Esophagus (tissue), 2 donors: ENCODE measurements at regions not wholly inside any gene's neighbourhood (a gene's known extent, or its start where the extent isn't known, plus 50 kb on each side); places are given as distances from the start of the nearest gene placed in this dataset.
A peak's percentile ranks its signal among the peaks of the same experiment; 100 is the strongest.

Experiments used
- H3K27ac ChIP-seq, 2 donors: one replicate each; pipeline ENCODE4 v1.5.1; 2013; ENCODE audit warnings: low read depth in 2 of 2, mild to moderate bottlenecking in 2 of 2, inconsistent platforms in 1 of 2, low read length in 1 of 2, moderate library complexity in 1 of 2
- H3K27me3 ChIP-seq, 2 donors: one replicate each; pipeline ENCODE4 v1.6.1; 2013; ENCODE audit warnings: low read length in 2 of 2, control low read depth in 1 of 2, mild to moderate bottlenecking in 1 of 2; ENCODE audit not compliant: insufficient read depth in 2 of 2, control insufficient read depth in 1 of 2
- H3K36me3 ChIP-seq, 2 donors: one replicate each; pipeline ENCODE4 v1.6.1; 2013; ENCODE audit warnings: low read length in 1 of 2; ENCODE audit not compliant: control insufficient read depth in 2 of 2, insufficient read depth in 2 of 2
- H3K4me1 ChIP-seq, 2 donors: one replicate each; pipeline ENCODE4 v1.6.1; 2013; ENCODE audit warnings: low read length in 1 of 2; ENCODE audit not compliant: control insufficient read depth in 2 of 2, insufficient read depth in 2 of 2
- H3K4me3 ChIP-seq, 2 donors: one replicate each; pipeline ENCODE4 v1.5.1; 2013; ENCODE audit warnings: low read length in 2 of 2, mild to moderate bottlenecking in 2 of 2, low read depth in 1 of 2, moderate library complexity in 1 of 2
- H3K9me3 ChIP-seq, 2 donors: one replicate each; pipeline ENCODE4 v1.6.1; 2013; ENCODE audit warnings: mild to moderate bottlenecking in 2 of 2, low read depth in 1 of 2, low read length in 1 of 2, moderate library complexity in 1 of 2; ENCODE audit not compliant: control insufficient read depth in 2 of 2, insufficient read depth in 1 of 2
- WGBS, 2 donors: extraction: QIAGEN DNeasy Blood & Tissue Kit; methylation state at CpG; one replicate each; pipeline ENCODE4 v1.1.7; 2013; 5-methylcytosine and 5-hydroxymethylcytosine counted together
- donor health status: healthy with polysubstance abuse.
- donor health status: Bipolar disorder and iron deficiency.

GRCh38 chr1:239812580-239812979 lies 279.1 kb upstream of the FMN2 start:
- H3K4me1 ChIP-seq, result peaks cover 0 to 6% of the 10 kb centered on the region in 2 donors
- H3K4me3 ChIP-seq, result no peak overlapping the region
- 91 to 93% methylated on average over 1 of the region's 1 CpG for WGBS, 2 donors
- no peaks in the 10 kb centered on the region for H3K9me3 ChIP-seq
- no peaks in the 10 kb centered on the region for H3K27me3 ChIP-seq
- no peaks in the 10 kb centered on the region for H3K36me3 ChIP-seq
- no peak overlapping the region for H3K27ac ChIP-seq

DNA sequence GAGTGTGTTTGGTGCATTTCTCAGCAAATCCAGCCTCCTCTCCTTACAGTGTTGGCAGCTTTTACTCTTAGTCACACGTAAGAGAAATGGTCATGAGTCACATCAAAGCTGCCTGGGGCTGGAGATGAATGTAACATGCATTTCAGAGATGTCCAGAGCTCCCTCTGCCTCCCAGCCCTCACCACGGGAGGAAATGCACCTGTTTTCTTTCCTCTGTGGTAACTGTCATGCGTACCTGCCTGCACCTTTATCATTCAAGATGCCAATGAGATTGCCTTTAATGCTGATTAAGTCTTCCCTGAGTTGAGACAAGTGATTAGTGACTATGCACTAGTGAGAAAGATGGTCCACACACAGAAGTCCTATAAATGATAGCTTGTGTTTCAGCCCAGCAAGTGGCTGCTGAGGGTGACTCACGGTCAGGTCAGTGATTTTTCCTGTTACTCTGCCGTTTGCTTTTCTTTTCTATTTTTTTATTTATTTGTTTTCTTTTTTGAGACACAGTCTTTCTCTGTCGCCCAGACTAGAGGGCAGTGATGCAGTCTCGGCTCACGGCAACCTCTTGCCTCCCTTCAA lies 277.3 kb upstream of the FMN2 start:
- H3K4me3 ChIP-seq, result no peak overlapping the region
- H3K4me1 ChIP-seq, result peaks cover 0 to 6% of the 10 kb centered on the region in 2 donors
- peak overlapping the region; percentile 23 to 68 for H3K27ac ChIP-seq
- WGBS, 2 donors, result 20 to 35% methylated on average over 8 of the region's 8 CpGs
- H3K27me3 ChIP-seq, result no peaks in the 10 kb centered on the region
- no peaks in the 10 kb centered on the region for H3K9me3 ChIP-seq
- no peaks in the 10 kb centered on the region for H3K36me3 ChIP-seq

DNA sequence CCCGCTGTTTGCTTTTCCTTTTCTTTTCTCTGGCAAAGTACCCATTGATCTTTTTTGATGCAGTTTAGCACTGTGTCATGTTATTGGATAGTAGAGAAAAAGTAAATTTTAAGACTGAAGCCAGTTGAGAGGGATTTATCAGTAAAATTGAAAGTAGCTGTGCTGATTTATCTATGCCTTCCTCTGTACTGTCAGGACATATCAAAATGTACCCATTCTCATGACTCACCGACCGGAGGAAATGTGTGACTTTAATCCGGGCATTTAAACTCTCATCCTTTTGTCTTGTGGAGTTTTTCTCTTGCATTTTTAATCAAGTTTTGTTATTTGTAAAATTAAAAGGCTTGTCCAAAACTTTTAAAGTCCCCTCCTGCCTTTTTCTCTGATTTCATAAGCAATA lies 276.6 kb upstream of the FMN2 start:
- no peak overlapping the region for H3K4me3 ChIP-seq
- H3K9me3 ChIP-seq, result no peaks in the 10 kb centered on the region
- no peaks in the 10 kb centered on the region for H3K36me3 ChIP-seq
- WGBS, 2 donors, result 49 to 67% methylated on average over 4 of the region's 4 CpGs
- H3K4me1 ChIP-seq, result peaks cover 0 to 6% of the 10 kb centered on the region in 2 donors
- H3K27ac ChIP-seq, result peak overlapping the region in 1 of 2 donors; percentile 68
- no peaks in the 10 kb centered on the region for H3K27me3 ChIP-seq

GRCh38 chr1:239816081-239816782 lies 275.5 kb upstream of the FMN2 start:
- H3K27me3 ChIP-seq, result no peaks in the 10 kb centered on the region
- H3K4me3 ChIP-seq, result no peak overlapping the region
- H3K36me3 ChIP-seq, result no peaks in the 10 kb centered on the region
- H3K4me1 ChIP-seq, result peaks cover 0 to 3% of the 10 kb centered on the region in 2 donors
- H3K27ac ChIP-seq, result peak overlapping the region; percentile 80 to 88
- WGBS, 2 donors, result 17 to 28% methylated on average over 5 of the region's 5 CpGs
- H3K9me3 ChIP-seq, result no peaks in the 10 kb centered on the region

DNA sequence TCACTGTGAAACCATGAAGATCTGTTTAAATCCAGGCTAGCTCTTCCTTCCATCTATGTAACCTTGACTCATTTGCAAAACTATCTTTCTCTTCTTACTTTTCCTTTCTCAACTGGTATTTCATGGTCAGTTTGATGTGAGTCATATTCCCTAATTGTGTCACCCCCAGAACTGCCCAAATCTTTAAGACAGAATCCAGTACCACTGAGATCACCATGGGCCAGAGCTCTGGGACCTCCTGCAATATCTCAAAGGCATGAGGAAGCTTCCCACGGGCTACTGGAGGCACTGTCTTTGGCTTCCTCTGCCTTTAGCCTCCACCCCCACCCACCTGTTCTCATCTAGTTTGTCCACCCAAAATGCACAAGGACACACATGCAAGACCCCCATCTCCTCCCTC lies 274.4 kb upstream of the FMN2 start:
- H3K27me3 ChIP-seq, result no peaks in the 10 kb centered on the region
- no peak overlapping the region for H3K4me3 ChIP-seq
- H3K9me3 ChIP-seq, result no peaks in the 10 kb centered on the region
- peaks cover 0 to 2% of the 10 kb centered on the region in 2 donors for H3K4me1 ChIP-seq
- peak overlapping the region; percentile 53 to 80 for H3K27ac ChIP-seq
- H3K36me3 ChIP-seq, result no peaks in the 10 kb centered on the region
- WGBS, 2 donors, result 86% methylated on average over 1 of the region's 1 CpG

DNA sequence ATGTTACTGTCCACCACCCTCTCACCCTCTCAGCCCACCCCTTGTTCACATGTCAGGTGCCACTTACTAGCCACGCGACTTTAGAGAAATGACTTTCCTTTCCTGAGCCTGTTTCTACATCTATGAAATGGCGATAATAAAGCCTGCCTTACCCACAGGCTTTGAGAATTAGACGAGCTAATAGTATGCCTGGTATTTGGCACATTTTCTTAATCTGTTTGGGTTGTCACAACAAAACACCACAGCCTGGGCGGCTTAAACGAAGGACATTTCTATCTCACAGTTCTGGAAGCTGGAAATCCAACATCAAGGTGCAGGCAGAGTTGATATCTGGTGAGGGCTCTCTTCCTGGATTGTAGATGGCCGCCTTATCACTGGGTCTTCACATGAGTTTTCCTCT lies 273.9 kb upstream of the FMN2 start:
- 85 to 86% methylated on average over 7 of the region's 7 CpGs for WGBS, 2 donors
- no peak overlapping the region for H3K4me3 ChIP-seq
- H3K4me1 ChIP-seq, result peaks cover 0 to 2% of the 10 kb centered on the region in 2 donors
- no peaks in the 10 kb centered on the region for H3K9me3 ChIP-seq
- no peaks in the 10 kb centered on the region for H3K36me3 ChIP-seq
- peak overlapping the region; percentile 14 to 36 for H3K27ac ChIP-seq
- no peaks in the 10 kb centered on the region for H3K27me3 ChIP-seq

GRCh38 chr1:239819096-239819495 lies 272.6 kb upstream of the FMN2 start:
- Histone ChIP-seq H3K36me3 (no peaks in the 10 kb centered on the region), H3K9me3 (no peaks in the 10 kb centered on the region), H3K27me3 (no peaks in the 10 kb centered on the region), H3K4me1 (peaks cover 0 to 2% of the 10 kb centered on the region in 2 donors), H3K4me3 (no peak overlapping the region), H3K27ac (no peak overlapping the region)
- 79 to 85% methylated on average over 6 of the region's 6 CpGs for WGBS, 2 donors

DNA sequence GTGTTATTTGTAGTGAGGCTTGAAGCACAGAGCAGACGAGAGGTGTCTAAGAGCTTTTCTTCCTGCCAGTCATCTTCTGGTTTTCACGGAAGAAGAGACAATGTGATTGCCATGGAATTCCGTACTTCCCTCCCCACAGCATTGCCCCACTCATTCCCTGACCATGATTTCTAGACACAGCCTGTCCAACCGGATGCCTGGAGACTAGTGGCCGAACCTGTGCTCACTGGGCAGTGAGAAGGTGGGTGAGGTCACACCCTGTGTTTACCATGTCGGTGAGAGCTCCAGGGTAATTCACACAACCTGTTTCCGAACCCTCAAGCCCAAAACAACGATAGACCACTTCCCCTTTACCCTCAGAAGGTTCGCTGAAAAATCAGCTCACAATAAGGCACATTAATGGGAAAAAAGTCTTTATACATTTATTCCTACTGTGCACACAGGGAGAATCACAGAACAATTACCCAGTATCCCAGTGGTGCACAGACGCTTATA lies 271.9 kb upstream of the FMN2 start:
- Histone ChIP-seq H3K27ac (no peak overlapping the region), H3K36me3 (no peaks in the 10 kb centered on the region), H3K9me3 (no peaks in the 10 kb centered on the region), H3K27me3 (no peaks in the 10 kb centered on the region), H3K4me3 (no peak overlapping the region), H3K4me1 (peaks cover 0 to 2% of the 10 kb centered on the region in 2 donors)
- WGBS, 2 donors, result 80 to 81% methylated on average over 10 of the region's 10 CpGs

- 89% methylated on average over 13 of the region's 13 CpGs for WGBS, 2 donors
- no peaks in the 10 kb centered on the region for H3K9me3 ChIP-seq
- H3K4me3 ChIP-seq, result no peak overlapping the region
- H3K36me3 ChIP-seq, result no peaks in the 10 kb centered on the region
- H3K27ac ChIP-seq, result no peak overlapping the region
- H3K27me3 ChIP-seq, result no peaks in the 10 kb centered on the region
- no peaks in the 10 kb centered on the region for H3K4me1 ChIP-seq
These were observed 267.8 kb upstream of the FMN2 start for GRCh38 chr1:239823852-239824251.

DNA sequence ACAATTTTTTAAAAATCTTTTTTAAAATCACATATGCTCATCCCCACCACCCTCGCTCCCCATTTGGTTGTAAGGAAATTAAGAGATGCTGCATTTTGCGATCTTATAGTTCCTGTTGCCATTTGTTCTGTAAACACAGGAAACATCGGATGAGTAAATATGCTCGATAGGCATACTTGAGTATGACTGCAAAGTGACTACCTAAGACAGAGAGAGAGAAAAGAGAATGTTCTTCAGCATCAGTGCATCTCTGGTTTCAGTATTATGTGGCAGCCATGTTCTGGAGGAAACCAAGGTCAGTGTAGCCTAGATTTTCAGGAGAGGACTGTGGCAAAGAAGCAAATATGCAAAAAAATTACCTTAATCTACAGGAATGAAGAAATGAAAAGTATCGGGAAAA lies 265.5 kb upstream of the FMN2 start:
- WGBS, 2 donors, result 81% methylated on average over 5 of the region's 5 CpGs
- H3K27me3 ChIP-seq, result no peaks in the 10 kb centered on the region
- H3K27ac ChIP-seq, result no peak overlapping the region
- H3K9me3 ChIP-seq, result no peaks in the 10 kb centered on the region
- H3K4me3 ChIP-seq, result no peak overlapping the region
- no peaks in the 10 kb centered on the region for H3K4me1 ChIP-seq
- H3K36me3 ChIP-seq, result no peaks in the 10 kb centered on the region
